Lower leg skin (tissue), 3 donors: ENCODE measurements at regions not wholly inside any gene's neighbourhood (a gene's known extent, or its start where the extent isn't known, plus 50 kb on each side); places are given as distances from the start of the nearest gene placed in this dataset.

Source experiments
- CTCF ChIP-seq, 3 donors: fragments of 450-650 bp; IDR thresholded peaks; one replicate each; pipeline ENCODE4 v1.5.1; 2016; ENCODE audit warnings: antibody characterized with exemption in 3 of 3, mild to moderate bottlenecking in 3 of 3, moderate library complexity in 2 of 3
- POLR2A ChIP-seq, 2 donors: fragments of 450-650 bp; IDR thresholded peaks; one replicate each; pipeline ENCODE4 v1.6.1; 2016 to 2017; ENCODE audit warnings: antibody characterized with exemption in 2 of 2, mild to moderate bottlenecking in 1 of 2, moderate library complexity in 1 of 2

GRCh38 chr6:99838607-99839006 is 155.4 kb downstream of the MCHR2 start:
- no peak for TF ChIP-seq POLR2A (IDR thresholded peaks at IDR 0.05)
- no peak for TF ChIP-seq CTCF (IDR thresholded peaks at IDR 0.05)
